GM10266 (cell line): ENCODE measurements at regions not wholly inside any gene's neighbourhood (a gene's known extent, or its start where the extent isn't known, plus 50 kb on each side); places are given as distances from the start of the nearest gene placed in this dataset.

ENCODE experiments used
- DNase-seq: peaks from one replicate; pipeline ENCODE4 v3.0.0; 2012; ENCODE audit errors: extremely low spot score
- CTCF ChIP-seq: IDR thresholded peaks from 2 replicates; pipeline ENCODE4 v1.5.1; 2012; ENCODE audit warnings: mild to moderate bottlenecking, low read depth; ENCODE audit not compliant: control insufficient read depth, insufficient read depth; ENCODE audit errors: missing control alignments

GRCh38 chr3:30344288-30344687 lies 262.1 kb upstream of the TGFBR2 start:
- no peak for DNase-seq
- no peak for TF ChIP-seq CTCF

GRCh38 chr3:30346933-30347320 lies 259.5 kb upstream of the TGFBR2 start:
- TF ChIP-seq CTCF = no peak
- DNase-seq = no peak

GRCh38 chr3:30347679-30348216 lies 258.7 kb upstream of the TGFBR2 start:
- no peak for DNase-seq
- TF ChIP-seq CTCF = no peak

GRCh38 chr3:30349507-30349906 lies 256.9 kb upstream of the TGFBR2 start:
- no peak for DNase-seq
- TF ChIP-seq CTCF = no peak

GRCh38 chr3:30350011-30350410 lies 256.4 kb upstream of the TGFBR2 start:
- TF ChIP-seq CTCF = no peak
- DNase-seq = no peak

GRCh38 chr3:30350901-30351300 lies 255.5 kb upstream of the TGFBR2 start:
- TF ChIP-seq CTCF = no peak
- DNase-seq = no peak

GRCh38 chr3:30352410-30353318 lies 253.7 kb upstream of the TGFBR2 start:
- TF ChIP-seq CTCF = no peak
- DNase-seq = no peak
